OCI-LY1 (cell line): ENCODE measurements at regions not wholly inside any gene's neighbourhood (a gene's known extent, or its start where the extent isn't known, plus 50 kb on each side); places are given as distances from the start of the nearest gene placed in this dataset.

Experiments
- H2AFZ ChIP-seq: fragments of 200-600 bp; sonication (generic), shearing (Covaris generic); 2 replicates; pipeline ENCODE4 v1.6.0; 2014; ENCODE audit warnings: antibody characterized with exemption, mild to moderate bottlenecking, low read length
- H3F3A ChIP-seq: fragments of 200-600 bp; sonication (generic), shearing (Covaris generic); 2 replicates; pipeline ENCODE4 v1.6.0; 2014; ENCODE audit warnings: mild to moderate bottlenecking, antibody characterized with exemption, low read length, moderate library complexity; ENCODE audit not compliant: insufficient read depth
- H3K27ac ChIP-seq: fragments of 200-600 bp; sonication (generic); 2 replicates; pipeline ENCODE4 v1.5.1; 2014; ENCODE audit warnings: low read length, mixed run types, mild to moderate bottlenecking, low read depth; ENCODE audit not compliant: poor library complexity, severe bottlenecking
- H3K27me3 ChIP-seq: fragments of 200-600 bp; sonication (generic); 2 replicates; pipeline ENCODE4 v1.6.0; 2014; ENCODE audit warnings: antibody characterized with exemption, mild to moderate bottlenecking, low read length, moderate library complexity; ENCODE audit not compliant: insufficient read depth
- H3K36me3 ChIP-seq: fragments of 200-600 bp; sonication (generic); 2 replicates; pipeline ENCODE4 v1.6.1; 2014; ENCODE audit warnings: mild to moderate bottlenecking, antibody characterized with exemption, low read length, moderate library complexity, mixed read lengths; ENCODE audit not compliant: insufficient read depth
- H3K4me1 ChIP-seq: fragments of 200-600 bp; sonication (generic); 2 replicates; pipeline ENCODE4 v1.5.1; 2014; ENCODE audit warnings: mild to moderate bottlenecking, low read length, moderate library complexity; ENCODE audit not compliant: insufficient read depth, severe bottlenecking
- H3K4me2 ChIP-seq: fragments of 200-600 bp; sonication (generic), shearing (Covaris generic); 2 replicates; pipeline ENCODE4 v1.6.1; 2014; ENCODE audit warnings: low read length
- H3K4me3 ChIP-seq: fragments of 200-600 bp; sonication (generic); 2 replicates; pipeline ENCODE4 v1.5.1; 2014; ENCODE audit warnings: low read length, low read depth, mild to moderate bottlenecking, mixed read lengths; ENCODE audit not compliant: poor library complexity, severe bottlenecking
- H3K79me2 ChIP-seq: fragments of 200-600 bp; shearing (Covaris generic); 2 replicates; pipeline ENCODE4 v1.6.1; 2016; ENCODE audit warnings: mixed run types, low read length, mixed read lengths; ENCODE audit not compliant: insufficient read depth
- H3K9ac ChIP-seq: fragments of 200-600 bp; sonication (generic), shearing (Covaris generic); 2 replicates; pipeline ENCODE4 v1.6.1; 2014; ENCODE audit warnings: mild to moderate bottlenecking, low read length, mixed read lengths
- H3K9me2 ChIP-seq: fragments of 200-600 bp; sonication (generic), shearing (Covaris generic); 2 replicates; pipeline ENCODE4 v1.6.1; 2014; ENCODE audit warnings: low read depth, mild to moderate bottlenecking, low read length, mixed read lengths
- H3K9me3 ChIP-seq: fragments of 200-600 bp; shearing (Covaris generic); 2 replicates; pipeline ENCODE4 v1.6.1; 2014; ENCODE audit warnings: low read length, mixed read lengths
- H4K20me1 ChIP-seq: fragments of 200-600 bp; sonication (generic), shearing (Covaris generic); 2 replicates; pipeline ENCODE4 v1.6.0; 2016; ENCODE audit warnings: mild to moderate bottlenecking, low read length; ENCODE audit not compliant: insufficient read depth
- CTCF ChIP-seq: fragments of 200-600 bp; sonication (generic), shearing (Covaris generic); IDR thresholded peaks from 2 replicates; pipeline ENCODE4 v1.5.1; 2017; ENCODE audit warnings: mild to moderate bottlenecking, antibody characterized with exemption, low read length, moderate library complexity, mixed read lengths
- EZH2 ChIP-seq: fragments of 200-600 bp; sonication (generic), shearing (Covaris generic); IDR thresholded peaks from 2 replicates; pipeline ENCODE4 v1.8.0; 2017; ENCODE audit warnings: borderline replicate concordance, mixed run types, mild to moderate bottlenecking, antibody characterized with exemption, low read length, moderate library complexity, mixed read lengths

- H3K36me3 ChIP-seq = no peaks in the 10 kb centered on the region
- H3K79me2 ChIP-seq = no peaks in the 10 kb centered on the region
- no peaks in the 10 kb centered on the region for H3K4me1 ChIP-seq
- no peak overlapping the region for H3K4me2 ChIP-seq
- no peaks in the 10 kb centered on the region for H3F3A ChIP-seq
- no peak overlapping the region for H2AFZ ChIP-seq
- no peaks in the 10 kb centered on the region for H4K20me1 ChIP-seq
- H3K27ac ChIP-seq = no peak overlapping the region
- TF ChIP-seq CTCF (no peak), EZH2 (no peak)
- no peaks in the 10 kb centered on the region for H3K9me2 ChIP-seq
- no peaks in the 10 kb centered on the region for H3K27me3 ChIP-seq
- H3K4me3 ChIP-seq = no peak overlapping the region
- H3K9me3 ChIP-seq = no peaks in the 10 kb centered on the region
- no peak overlapping the region for H3K9ac ChIP-seq
Observed at GRCh38 chr11:129324533-129325175, 51.0 kb upstream of the BARX2 start.

GRCh38 chr11:129323896-129324502 lies 51.6 kb upstream of the BARX2 start:
- Histone ChIP-seq H2AFZ (no peak overlapping the region), H4K20me1 (no peaks in the 10 kb centered on the region), H3K27ac (no peak overlapping the region), H3K27me3 (no peaks in the 10 kb centered on the region), H3K4me3 (no peak overlapping the region), H3K4me1 (no peaks in the 10 kb centered on the region), H3K9ac (no peak overlapping the region), H3K36me3 (no peaks in the 10 kb centered on the region), H3F3A (no peaks in the 10 kb centered on the region), H3K4me2 (no peak overlapping the region), H3K79me2 (no peaks in the 10 kb centered on the region), H3K9me3 (no peaks in the 10 kb centered on the region), H3K9me2 (no peaks in the 10 kb centered on the region)
- TF ChIP-seq EZH2 (no peak), CTCF (no peak)

- no peaks in the 10 kb centered on the region for H3K36me3 ChIP-seq
- no peaks in the 10 kb centered on the region for H3K4me1 ChIP-seq
- H3K4me3 ChIP-seq = no peak overlapping the region
- H2AFZ ChIP-seq = no peak overlapping the region
- no peaks in the 10 kb centered on the region for H4K20me1 ChIP-seq
- no peak overlapping the region for H3K4me2 ChIP-seq
- H3K79me2 ChIP-seq = no peaks in the 10 kb centered on the region
- H3K9me2 ChIP-seq = no peaks in the 10 kb centered on the region
- H3K9me3 ChIP-seq = no peaks in the 10 kb centered on the region
- no peak for TF ChIP-seq CTCF
- TF ChIP-seq EZH2 = no peak
- H3F3A ChIP-seq = no peaks in the 10 kb centered on the region
- no peak overlapping the region for H3K9ac ChIP-seq
- H3K27ac ChIP-seq = no peak overlapping the region
- H3K27me3 ChIP-seq = no peaks in the 10 kb centered on the region
Observed at GRCh38 chr11:129322941-129323340, 52.7 kb upstream of the BARX2 start.
